ENCODE measurements at regions not wholly inside any gene's neighbourhood (a gene's known extent, or its start where the extent isn't known, plus 50 kb on each side); places are given as distances from the start of the nearest gene placed in this dataset.

DNA sequence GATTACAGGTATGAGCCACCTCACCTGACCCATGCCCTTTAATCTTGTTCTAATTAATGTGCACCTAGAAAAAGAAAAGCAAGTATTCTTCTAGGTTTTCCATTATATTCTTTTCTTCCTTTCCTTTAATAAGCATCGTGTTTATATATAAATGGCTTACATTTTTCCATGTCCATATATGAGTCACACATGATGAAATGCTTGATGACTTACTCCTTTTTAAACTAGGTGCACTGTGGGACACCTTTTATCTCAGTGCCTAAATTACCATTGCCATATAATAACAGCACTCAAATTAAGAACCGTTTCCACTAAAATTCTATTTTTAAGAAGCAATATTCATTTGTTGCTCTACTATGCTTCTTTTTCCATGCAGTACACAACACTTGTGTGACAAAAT is 363.3 kb downstream of the LIG4 start:
- peaks cover 3 to 5% of the 10 kb centered on the region in 2 experiments; a peak in 1 of 5 replicates for H3K27me3 ChIP-seq (ENCODE audit: control insufficient read depth in 2 of 2, insufficient read depth in 2 of 2, low read length in 2 of 2)
- no peak overlapping the region for H3K4me3 ChIP-seq
- H3K4me2 ChIP-seq (ENCODE audit: insufficient read depth, low read length): no peak overlapping the region
- 5% methylated on average over 2 of the region's 2 CpGs for WGBS (ENCODE audit: insufficient coverage, low coverage, missing lambda C conversion rate)
- POLR2A ChIA-PET: interaction anchor here (1.2 to 1.8 kb wide), 2 partner anchors 12 to 51 kb away, joined by 3 to 7 read pairs; no protein-coding TSS in a partner anchor
- CTCF ChIA-PET (ENCODE audit: low intra/inter-chr PET ratio): no interaction called here
- TF ChIP-seq, protein P1, sequence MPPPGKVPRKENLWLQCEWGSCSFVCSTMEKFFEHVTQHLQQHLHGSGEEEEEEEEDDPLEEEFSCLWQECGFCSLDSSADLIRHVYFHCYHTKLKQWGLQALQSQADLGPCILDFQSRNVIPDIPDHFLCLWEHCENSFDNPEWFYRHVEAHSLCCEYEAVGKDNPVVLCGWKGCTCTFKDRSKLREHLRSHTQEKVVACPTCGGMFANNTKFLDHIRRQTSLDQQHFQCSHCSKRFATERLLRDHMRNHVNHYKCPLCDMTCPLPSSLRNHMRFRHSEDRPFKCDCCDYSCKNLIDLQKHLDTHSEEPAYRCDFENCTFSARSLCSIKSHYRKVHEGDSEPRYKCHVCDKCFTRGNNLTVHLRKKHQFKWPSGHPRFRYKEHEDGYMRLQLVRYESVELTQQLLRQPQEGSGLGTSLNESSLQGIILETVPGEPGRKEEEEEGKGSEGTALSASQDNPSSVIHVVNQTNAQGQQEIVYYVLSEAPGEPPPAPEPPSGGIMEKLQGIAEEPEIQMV (tag; conservative IDR thresholded peaks at IDR 0.05; ENCODE audit: low read depth): no peak
- no peak for TF ChIP-seq HDAC8 (tag; IDR thresholded peaks at IDR 0.05)
- no peak for TF ChIP-seq HDAC2 (IDR thresholded peaks at IDR 0.05)
- TF ChIP-seq LCOR (CRISPR knock-in tag; IDR thresholded peaks at IDR 0.05): no peak
- TF ChIP-seq, protein P2, sequence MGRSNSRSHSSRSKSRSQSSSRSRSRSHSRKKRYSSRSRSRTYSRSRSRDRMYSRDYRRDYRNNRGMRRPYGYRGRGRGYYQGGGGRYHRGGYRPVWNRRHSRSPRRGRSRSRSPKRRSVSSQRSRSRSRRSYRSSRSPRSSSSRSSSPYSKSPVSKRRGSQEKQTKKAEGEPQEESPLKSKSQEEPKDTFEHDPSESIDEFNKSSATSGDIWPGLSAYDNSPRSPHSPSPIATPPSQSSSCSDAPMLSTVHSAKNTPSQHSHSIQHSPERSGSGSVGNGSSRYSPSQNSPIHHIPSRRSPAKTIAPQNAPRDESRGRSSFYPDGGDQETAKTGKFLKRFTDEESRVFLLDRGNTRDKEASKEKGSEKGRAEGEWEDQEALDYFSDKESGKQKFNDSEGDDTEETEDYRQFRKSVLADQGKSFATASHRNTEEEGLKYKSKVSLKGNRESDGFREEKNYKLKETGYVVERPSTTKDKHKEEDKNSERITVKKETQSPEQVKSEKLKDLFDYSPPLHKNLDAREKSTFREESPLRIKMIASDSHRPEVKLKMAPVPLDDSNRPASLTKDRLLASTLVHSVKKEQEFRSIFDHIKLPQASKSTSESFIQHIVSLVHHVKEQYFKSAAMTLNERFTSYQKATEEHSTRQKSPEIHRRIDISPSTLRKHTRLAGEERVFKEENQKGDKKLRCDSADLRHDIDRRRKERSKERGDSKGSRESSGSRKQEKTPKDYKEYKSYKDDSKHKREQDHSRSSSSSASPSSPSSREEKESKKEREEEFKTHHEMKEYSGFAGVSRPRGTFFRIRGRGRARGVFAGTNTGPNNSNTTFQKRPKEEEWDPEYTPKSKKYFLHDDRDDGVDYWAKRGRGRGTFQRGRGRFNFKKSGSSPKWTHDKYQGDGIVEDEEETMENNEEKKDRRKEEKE (IDR thresholded peaks at IDR 0.05; ENCODE audit: borderline replicate concordance in 1 of 2, control insufficient read depth in 1 of 2, low read depth in 2 of 2, low read length in 1 of 2): no peak
- TF ChIP-seq NFRKB (IDR thresholded peaks at IDR 0.05; ENCODE audit: low read depth): no peak
- TF ChIP-seq RBM39 (optimal IDR thresholded peaks at IDR 0.05; ENCODE audit: low read depth, low read length): no peak
- TF ChIP-seq RFX1 (IDR thresholded peaks at IDR 0.05): no peak
- TF ChIP-seq PRMT5 (CRISPR knock-in tag; IDR thresholded peaks at IDR 0.05): no peak
- no peak for TF ChIP-seq ZZZ3 (IDR thresholded peaks at IDR 0.05)
- no peak for TF ChIP-seq ZNF780A (CRISPR knock-in tag; IDR thresholded peaks at IDR 0.05)
- TF ChIP-seq FOXA1 (IDR thresholded peaks at IDR 0.05; ENCODE audit: borderline replicate concordance): no peak
- no peak for TF ChIP-seq POLR3A (IDR thresholded peaks at IDR 0.05; ENCODE audit: borderline replicate concordance, extremely low read depth, insufficient read depth, insufficient read length)
- TF ChIP-seq RAD51 (IDR thresholded peaks at IDR 0.05; ENCODE audit: borderline replicate concordance, low read depth): no peak
- no peak for TF ChIP-seq HSF4 (CRISPR knock-in tag; IDR thresholded peaks at IDR 0.05; ENCODE audit: borderline replicate concordance)
- no peak for TF ChIP-seq TCF15 (CRISPR knock-in tag; IDR thresholded peaks at IDR 0.05)
- TF ChIP-seq SPI1 (IDR thresholded peaks at IDR 0.05; ENCODE audit: borderline replicate concordance, low read depth, low read length): no peak
- no peak for TF ChIP-seq ZNF280A (IDR thresholded peaks at IDR 0.05; ENCODE audit: low read depth, partially characterized antibody)
- BruUV-seq (replicated peaks): no TSS peak
- H3K4me1 ChIP-seq (replicated peaks in 1 of 2; ENCODE audit: control insufficient read depth in 2 of 2, insufficient read depth in 2 of 2, low read length in 2 of 2): no peaks in the 10 kb centered on the region; a peak in 1 of 5 replicates
- FAIRE-seq (no peak), DNase-seq (ENCODE audit: extremely low read depth in 1 of 4, low spot score in 3 of 4) (peak; percentile 1 to 26 (median 18)), ATAC-seq (no peak)
- H3K27ac ChIP-seq (ENCODE audit: extremely low read depth, low read depth, low read length): no peak overlapping the region
- H3K36me3 ChIP-seq (ENCODE audit: control insufficient read depth, insufficient read depth, low read length): no peaks in the 10 kb centered on the region
- no peak overlapping the region for H3K9ac ChIP-seq (ENCODE audit: insufficient read depth in 1 of 2, low read depth in 2 of 2, low read length in 2 of 2)
- in situ Hi-C loops (cut with MboI) (no loop called here), intact Hi-C loops (cut with micrococcal nuclease) (no loop called here)
- H3K9me1 ChIP-seq (ENCODE audit: control insufficient read depth, insufficient read depth, low read length): no peaks in the 10 kb centered on the region
- no peaks in the 10 kb centered on the region for H3K79me2 ChIP-seq (ENCODE audit: control insufficient read depth, insufficient read depth, low read length)
- no peaks in the 10 kb centered on the region; the same call in none of the 2 replicates for H4K20me1 ChIP-seq (replicated peaks; ENCODE audit: control insufficient read depth, insufficient read depth, low read length)
- H2AFZ ChIP-seq (ENCODE audit: low read depth, low read length): no peak overlapping the region
- H3K9me3 ChIP-seq (replicated peaks; ENCODE audit: control insufficient read depth, insufficient read depth, low read depth, low read length): no peaks in the 10 kb centered on the region

Measured in K562 (cell line).